Aorta (tissue), 5 donors: ENCODE measurements at regions not wholly inside any gene's neighbourhood (a gene's known extent, or its start where the extent isn't known, plus 50 kb on each side); places are given as distances from the start of the nearest gene placed in this dataset.
"Not testable (repeated sequence)": the region's sequence is repeated elsewhere in the genome, so short reads cannot be mapped to it uniquely, and the experiment has no call there.

Experiments used
- ATAC-seq: fragments of 200-7000 bp; cut with Tn5 transposase; one replicate; pipeline ENCODE4 v1.9.1; 2022; ENCODE audit warnings: moderate library complexity; ENCODE audit not compliant: low FRiP score
- DNase-seq, 2 donors: peaks; one replicate each; pipeline ENCODE4 v3.0.0-alpha.2; 2020
- H3K27ac ChIP-seq, 2 donors: one replicate each; pipeline ENCODE4 v1.5.1; 2013; ENCODE audit warnings: low read length in 2 of 2, mild to moderate bottlenecking in 2 of 2, moderate library complexity in 2 of 2, control low read depth in 1 of 2, inconsistent platforms in 1 of 2, low read depth in 1 of 2
- H3K27me3 ChIP-seq, 2 donors: one replicate each; pipeline ENCODE4 v1.6.1; 2013; ENCODE audit warnings: control low read depth in 1 of 2, low read length in 1 of 2, mild to moderate bottlenecking in 1 of 2, moderate library complexity in 1 of 2; ENCODE audit not compliant: insufficient read depth in 2 of 2, control insufficient read depth in 1 of 2
- H3K36me3 ChIP-seq, 2 donors: one replicate each; pipeline ENCODE4 v1.6.1; 2013; ENCODE audit warnings: control low read depth in 1 of 2, low read length in 1 of 2, mild to moderate bottlenecking in 1 of 2; ENCODE audit not compliant: insufficient read depth in 2 of 2, control insufficient read depth in 1 of 2
- H3K4me1 ChIP-seq, 2 donors: one replicate each; pipeline ENCODE4 v1.6.1; 2013; ENCODE audit warnings: low read length in 2 of 2, control low read depth in 1 of 2, mild to moderate bottlenecking in 1 of 2, moderate library complexity in 1 of 2; ENCODE audit not compliant: insufficient read depth in 2 of 2, control insufficient read depth in 1 of 2
- H3K4me3 ChIP-seq, 2 donors: one replicate each; pipeline ENCODE4 v1.5.1; 2013; ENCODE audit warnings: low read length in 2 of 2, control low read depth in 1 of 2, mild to moderate bottlenecking in 1 of 2
- H3K9me3 ChIP-seq: one replicate; pipeline ENCODE4 v1.6.1; 2013; ENCODE audit warnings: mild to moderate bottlenecking, low read length; ENCODE audit not compliant: control insufficient read depth
- WGBS, 2 donors: extraction: QIAGEN DNeasy Blood & Tissue Kit; methylation state at CpG; one replicate each; pipeline ENCODE4 v1.1.7; 2013; 5-methylcytosine and 5-hydroxymethylcytosine counted together
- intact Hi-C, 2 donors: fragments of 100-400 bp; cut with DNase I; formaldehyde crosslinking; loops; one replicate each; pipeline versions ENCODE4 v1.14.2 to v1.15.0; 2022
- donor health status: healthy with polysubstance abuse.
- donor health status: Bipolar disorder and iron deficiency.
- donor health status: DM: no; HTN: no; CAD: no.
- donor health status: DM: no; HTN: no; CAD: no.
- donor health status: DM: yes; HTN: yes; CAD: no.

- ATAC-seq, H3K4me1 ChIP-seq, H3K27me3 ChIP-seq, H3K9me3 ChIP-seq, H3K36me3 ChIP-seq, intact Hi-C loops, H3K4me3 ChIP-seq, DNase-seq, H3K27ac ChIP-seq: not testable (repeated sequence)
These were observed 228.7 kb upstream of the IGFBP7 start for GRCh38 chr4:57338861-57339260.

DNA sequence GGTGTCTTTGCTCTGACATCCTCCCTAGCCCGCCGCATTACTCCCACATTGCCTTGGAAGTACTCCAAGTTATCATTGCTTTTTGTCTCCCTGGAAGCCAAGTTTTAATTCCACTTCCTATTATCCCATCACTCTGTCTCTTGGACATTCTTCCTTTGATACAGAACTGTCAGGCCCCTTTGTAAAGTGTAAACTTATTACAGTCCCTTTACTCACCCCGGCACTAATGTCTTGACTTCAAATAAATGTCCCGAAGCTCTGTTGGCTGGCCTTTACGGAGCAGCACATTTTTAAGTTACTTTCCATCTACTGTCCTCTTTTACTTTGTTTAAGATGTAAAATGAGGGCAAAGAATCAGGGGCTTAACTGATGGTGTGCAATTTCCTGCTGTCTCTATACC is 223.5 kb upstream of the IGFBP7 start:
- Histone ChIP-seq H3K27me3 (no peaks in the 10 kb centered on the region), H3K4me1 (no peaks in the 10 kb centered on the region), H3K4me3 (no peak overlapping the region), H3K9me3 (no peaks in the 10 kb centered on the region), H3K36me3 (no peaks in the 10 kb centered on the region), H3K27ac (no peak overlapping the region)
- DNase-seq (no peak), ATAC-seq (no peak)
- WGBS, 2 donors = 85% methylated on average over 5 of the region's 5 CpGs
- intact Hi-C loops = no loop called here

DNA sequence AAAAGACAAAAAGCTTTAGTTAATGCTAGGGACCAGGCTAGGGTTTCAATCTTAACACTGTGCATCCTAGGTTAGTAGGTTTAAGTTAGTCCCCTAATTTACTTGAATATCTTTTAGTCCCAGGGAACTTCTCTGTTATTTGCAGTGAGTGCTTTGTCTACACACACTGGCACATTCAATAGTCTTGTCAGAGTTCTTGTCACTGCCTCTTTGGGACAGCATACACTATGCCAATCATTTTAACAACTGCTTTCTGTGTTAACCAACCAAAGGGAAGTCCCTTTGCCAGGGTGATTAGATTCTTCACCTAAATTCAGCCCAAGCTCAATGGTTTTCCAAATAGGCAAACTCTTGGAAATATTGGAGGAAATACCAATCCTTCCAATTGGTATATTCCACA is 221.8 kb upstream of the IGFBP7 start:
- H3K4me1 ChIP-seq = no peaks in the 10 kb centered on the region

DNA sequence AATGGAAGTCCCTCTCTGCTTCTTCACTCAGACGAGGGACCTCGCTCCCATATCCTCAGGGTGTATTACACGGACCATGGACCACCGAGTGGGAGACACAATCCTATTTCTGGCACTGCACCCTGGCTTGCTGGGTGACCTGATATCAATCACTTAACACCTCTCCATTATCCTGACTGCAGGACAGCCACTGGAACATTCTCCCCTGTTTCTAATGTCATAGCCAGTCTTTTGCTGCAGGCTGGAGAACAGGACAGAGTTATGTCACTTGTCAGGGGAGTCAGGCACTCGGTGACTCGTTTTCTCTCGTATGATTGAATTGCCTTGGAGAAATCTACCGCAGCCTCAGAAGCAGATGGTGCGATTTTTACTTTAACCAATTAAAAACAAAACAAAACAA is 219.1 kb upstream of the IGFBP7 start:
- Histone ChIP-seq H3K9me3 (no peaks in the 10 kb centered on the region), H3K4me1 (no peaks in the 10 kb centered on the region), H3K27me3 (no peaks in the 10 kb centered on the region), H3K36me3 (no peaks in the 10 kb centered on the region), H3K4me3 (no peak overlapping the region), H3K27ac (no peak overlapping the region)
- 70 to 73% methylated on average over 9 of the region's 9 CpGs for WGBS, 2 donors
- intact Hi-C loops = no loop called here
- ATAC-seq (no peak), DNase-seq (no peak)

More for the DNA sequence above, 221.8 kb upstream of the IGFBP7 start:
- Histone ChIP-seq H3K27me3 (no peaks in the 10 kb centered on the region), H3K36me3 (no peaks in the 10 kb centered on the region), H3K9me3 (no peaks in the 10 kb centered on the region), H3K4me3 (no peak overlapping the region), H3K27ac (no peak overlapping the region)
- intact Hi-C loops = no loop called here
- ATAC-seq (no peak), DNase-seq (no peak)

DNA sequence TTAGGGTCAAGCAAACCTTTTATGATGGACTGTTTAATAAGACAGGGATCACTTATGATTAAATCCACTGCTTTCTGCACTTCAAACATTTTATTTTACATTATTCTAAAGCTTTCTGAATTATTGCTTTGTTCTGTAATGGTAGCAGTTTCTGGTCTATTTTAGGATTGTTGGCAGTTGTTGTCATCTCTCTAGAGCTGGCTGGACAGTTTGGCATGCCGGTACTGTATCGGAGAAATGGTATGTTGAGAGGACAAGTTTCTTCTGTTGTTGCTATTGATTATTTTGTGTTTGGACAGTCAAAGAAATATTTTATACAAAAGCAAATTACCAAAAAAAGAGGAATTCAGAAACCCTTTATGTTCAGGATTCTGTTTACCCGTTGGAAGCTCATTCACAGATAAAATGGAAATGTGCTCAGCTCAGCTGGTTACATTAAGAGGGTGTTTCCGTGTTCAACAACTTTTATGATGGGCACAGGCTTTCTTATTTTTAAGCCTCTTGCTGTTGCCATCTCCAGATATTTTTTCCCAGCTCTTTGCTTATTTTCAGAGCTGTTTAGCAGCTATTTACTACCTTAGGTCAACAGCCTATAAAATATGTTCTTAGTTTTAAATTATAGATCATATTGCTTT is 214.6 kb upstream of the IGFBP7 start:
- no peak for DNase-seq
- WGBS, 2 donors = 30 to 36% methylated on average over 4 of the region's 4 CpGs
- Histone ChIP-seq H3K27me3 (no peaks in the 10 kb centered on the region), H3K36me3 (no peaks in the 10 kb centered on the region), H3K9me3 (no peaks in the 10 kb centered on the region), H3K27ac (no peak overlapping the region), H3K4me1 (no peaks in the 10 kb centered on the region), H3K4me3 (no peak overlapping the region)
- no peak for ATAC-seq
- intact Hi-C loops = no loop called here

GRCh38 chr4:57320849-57321248 is 210.7 kb upstream of the IGFBP7 start:
- no peaks in the 10 kb centered on the region for H3K36me3 ChIP-seq
- DNase-seq (no peak), ATAC-seq (peak; percentile 27)
- H3K27ac ChIP-seq = no peak overlapping the region
- WGBS, 2 donors = 22 to 24% methylated on average over 4 of the region's 4 CpGs
- no peaks in the 10 kb centered on the region for H3K27me3 ChIP-seq
- H3K4me1 ChIP-seq = no peaks in the 10 kb centered on the region
- intact Hi-C loops = no loop called here
- H3K9me3 ChIP-seq = no peaks in the 10 kb centered on the region
- H3K4me3 ChIP-seq = no peak overlapping the region

DNA sequence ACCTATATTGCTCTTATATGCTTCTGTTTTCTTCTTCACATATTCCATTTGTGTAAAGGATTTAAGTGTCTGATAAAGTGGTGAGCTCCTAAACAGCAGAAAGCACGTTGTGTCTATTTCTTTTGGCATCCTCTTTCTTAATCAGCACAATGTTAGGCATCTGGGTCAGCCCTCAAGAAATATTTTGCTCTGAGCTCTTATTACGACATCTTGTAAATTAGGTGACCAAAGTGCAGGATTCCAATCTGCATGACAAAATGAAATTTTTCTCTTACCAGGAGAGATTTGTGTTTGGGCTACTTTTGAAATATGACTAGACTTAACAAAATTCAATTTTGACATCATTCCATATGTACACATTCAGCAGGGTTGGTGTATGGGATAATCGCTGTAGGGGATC is 210.0 kb upstream of the IGFBP7 start:
- ATAC-seq (no peak), DNase-seq (no peak)
- no peaks in the 10 kb centered on the region for H3K27me3 ChIP-seq
- no peaks in the 10 kb centered on the region for H3K9me3 ChIP-seq
- 61 to 69% methylated on average over 3 of the region's 3 CpGs for WGBS, 2 donors
- no peak overlapping the region for H3K4me3 ChIP-seq
- H3K4me1 ChIP-seq = no peaks in the 10 kb centered on the region
- H3K27ac ChIP-seq = no peak overlapping the region
- H3K36me3 ChIP-seq = no peaks in the 10 kb centered on the region
- intact Hi-C loops = no loop called here

GRCh38 chr4:57318703-57319102 is 208.5 kb upstream of the IGFBP7 start:
- 84 to 86% methylated on average over 2 of the region's 2 CpGs for WGBS, 2 donors
- Histone ChIP-seq H3K36me3 (no peaks in the 10 kb centered on the region), H3K4me3 (no peak overlapping the region), H3K9me3 (no peaks in the 10 kb centered on the region), H3K27ac (no peak overlapping the region), H3K27me3 (no peaks in the 10 kb centered on the region), H3K4me1 (no peaks in the 10 kb centered on the region)
- ATAC-seq (no peak), DNase-seq (no peak)
- intact Hi-C loops = no loop called here

DNA sequence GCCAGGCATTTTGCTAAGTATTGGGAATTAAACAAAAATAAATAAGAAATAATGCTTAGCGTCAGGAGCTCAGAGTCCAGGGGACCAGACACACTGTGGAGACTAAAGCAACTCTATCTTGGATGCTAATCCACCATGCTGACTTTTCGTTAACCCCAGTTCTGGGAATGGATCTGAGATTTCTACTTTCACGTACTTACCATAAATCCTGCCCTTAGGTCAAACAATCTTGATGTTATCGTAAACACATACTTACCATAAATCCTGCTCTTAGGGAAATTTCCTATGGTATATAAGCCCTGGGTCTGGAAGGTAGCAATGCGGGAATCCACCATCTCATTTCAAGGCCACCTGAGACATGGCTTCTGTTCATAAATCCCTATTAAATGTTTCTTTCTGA is 204.5 kb upstream of the IGFBP7 start:
- 82 to 83% methylated on average over 5 of the region's 5 CpGs for WGBS, 2 donors
- Histone ChIP-seq H3K27me3 (no peaks in the 10 kb centered on the region), H3K4me3 (no peak overlapping the region), H3K4me1 (no peaks in the 10 kb centered on the region), H3K27ac (no peak overlapping the region), H3K9me3 (no peaks in the 10 kb centered on the region), H3K36me3 (no peaks in the 10 kb centered on the region)
- intact Hi-C loops = no loop called here
- DNase-seq = no peak
- no peak for ATAC-seq
